Stimulated activated CD4-positive, alpha-beta T cell treated with anti-CD3 and anti-CD28 coated beads, Interleukin-4, amount 100 ng/mL, for 24 hours (primary cell): ENCODE measurements at regions not wholly inside any gene's neighbourhood (a gene's known extent, or its start where the extent isn't known, plus 50 kb on each side); places are given as distances from the start of the nearest gene placed in this dataset.

Experiments used
- DNase-seq: peaks from one replicate; pipeline ENCODE4 v3.0.0-alpha.2; 2020

DNA sequence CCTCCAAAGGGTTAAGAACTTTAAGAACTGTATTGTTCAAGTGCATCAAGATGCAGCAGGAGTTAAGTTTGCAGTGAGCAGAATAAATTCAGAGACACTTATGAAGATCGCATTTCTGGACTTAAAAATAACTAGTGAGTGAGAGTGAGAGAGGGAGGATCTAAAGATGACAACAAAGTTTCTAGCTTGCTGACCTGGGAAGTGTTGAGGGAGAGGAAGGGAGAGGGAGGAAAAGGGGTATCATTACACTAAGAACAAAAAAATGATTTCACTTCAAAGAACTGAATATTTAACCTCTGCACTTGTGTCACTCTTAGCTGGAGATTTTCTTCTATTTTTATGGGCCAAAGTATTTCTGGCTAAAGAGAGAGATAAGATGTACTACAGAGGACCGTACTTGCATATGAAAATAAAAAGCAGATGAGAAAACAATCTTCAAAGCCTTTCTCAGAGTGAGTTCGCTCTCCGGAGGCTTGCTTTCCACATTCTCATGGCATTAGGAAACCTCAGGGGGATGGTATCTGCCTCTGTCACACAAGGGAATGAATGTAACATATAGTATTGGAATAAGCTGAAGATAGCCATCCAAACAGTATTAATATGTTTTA, 91.4 kb upstream of the TJP1 start:
- DNase-seq, result no peak

DNA sequence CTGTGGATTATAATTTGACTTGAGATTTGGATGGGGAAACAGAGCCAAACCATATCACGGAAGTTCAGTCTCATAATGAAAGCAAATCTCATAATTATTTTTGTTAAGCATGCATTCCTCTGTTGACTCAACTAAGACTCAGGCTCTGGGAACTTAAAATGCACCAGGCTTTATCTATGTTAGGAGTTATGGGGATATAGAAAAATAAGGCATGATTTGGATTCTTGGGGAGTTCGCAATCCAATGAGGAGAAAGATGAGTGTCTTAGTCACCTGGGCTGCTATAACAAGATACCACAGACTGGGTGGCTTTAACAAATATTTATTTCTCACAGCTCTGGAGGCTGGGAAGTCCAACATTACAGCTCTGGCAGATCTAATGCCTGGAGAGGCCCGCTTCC, 89.4 kb upstream of the TJP1 start:
- no peak for DNase-seq

DNA sequence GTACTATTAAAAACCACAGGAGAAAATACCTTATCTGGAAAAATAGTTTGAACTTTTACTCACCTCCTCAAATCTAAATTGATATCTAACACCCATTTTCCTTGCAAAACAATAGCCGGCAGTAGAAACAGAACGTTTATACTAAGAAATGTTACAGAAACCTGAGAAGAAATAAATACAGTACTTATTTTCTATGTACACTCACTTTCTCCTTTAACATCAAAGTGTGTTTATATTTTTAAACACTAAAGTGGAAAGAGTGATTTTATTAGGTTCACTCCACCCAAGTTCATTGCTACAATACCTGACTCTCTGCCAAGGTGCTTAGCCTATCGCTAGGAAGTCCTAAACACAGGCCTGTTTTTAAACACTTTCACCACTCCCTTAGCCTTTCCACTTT, 87.8 kb upstream of the TJP1 start:
- DNase-seq, result no peak

DNA sequence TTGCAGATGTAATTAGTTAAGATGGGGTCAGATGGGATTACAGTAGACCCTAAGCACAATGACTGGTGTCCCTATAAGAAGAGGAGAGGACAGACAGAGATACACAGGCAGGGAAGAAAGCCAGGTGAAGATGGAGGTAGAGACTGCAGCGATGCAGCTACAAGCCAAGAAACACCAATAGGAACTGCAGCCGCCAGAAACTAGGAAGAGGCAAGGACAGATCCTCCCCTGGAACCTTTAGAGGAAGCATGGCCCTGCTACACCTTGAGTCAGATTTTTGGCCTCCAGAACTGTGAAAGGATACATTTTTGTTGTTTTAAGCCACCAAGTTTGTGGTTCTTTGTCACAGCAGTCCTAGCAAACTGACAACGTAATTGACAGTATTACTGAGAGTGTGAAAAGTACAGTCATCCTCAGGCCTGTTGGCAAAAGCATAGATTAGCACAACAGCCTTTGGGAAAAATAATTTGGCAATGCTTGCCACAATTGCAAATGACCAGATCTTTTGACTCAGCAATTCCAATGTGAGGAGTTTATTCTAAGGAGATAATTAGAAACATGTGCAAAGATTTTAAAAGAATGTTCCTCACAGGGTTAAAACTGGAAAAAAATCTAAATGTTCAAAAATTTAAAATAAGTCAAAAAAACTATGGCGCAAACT, 82.6 kb upstream of the TJP1 start:
- DNase-seq, result no peak

DNA sequence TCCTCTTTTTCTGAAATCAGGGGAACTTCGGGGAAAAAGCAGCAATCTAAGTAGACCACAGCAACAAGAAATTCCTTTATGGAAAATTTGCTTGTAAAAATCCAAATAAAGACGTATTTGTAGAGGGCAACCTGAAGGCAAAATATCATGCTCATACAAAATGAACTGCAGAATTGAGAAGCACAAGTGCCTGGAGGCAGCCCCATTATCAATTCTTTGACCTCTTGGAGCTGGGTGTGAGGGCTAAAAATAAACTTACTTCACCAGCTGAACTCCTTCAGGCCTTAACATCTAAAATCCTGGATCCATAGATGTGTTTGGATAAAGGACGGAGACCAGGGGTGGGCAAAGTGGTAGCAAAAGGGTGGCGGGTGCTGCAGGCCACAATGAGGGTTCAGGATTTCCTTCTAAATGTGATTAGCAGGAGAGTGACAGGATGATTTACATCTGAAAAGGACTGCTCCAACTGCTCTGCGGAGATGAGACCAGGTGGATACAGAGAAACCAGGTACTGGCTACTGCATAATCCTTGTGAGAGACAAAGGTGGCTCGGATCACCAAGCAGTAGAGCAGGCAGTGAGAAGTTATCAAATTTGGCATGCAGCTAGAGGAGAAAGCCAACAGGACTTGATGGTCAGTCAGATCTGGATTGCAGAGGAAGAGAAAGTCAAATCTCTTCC, 81.7 kb upstream of the TJP1 start:
- no peak for DNase-seq

DNA sequence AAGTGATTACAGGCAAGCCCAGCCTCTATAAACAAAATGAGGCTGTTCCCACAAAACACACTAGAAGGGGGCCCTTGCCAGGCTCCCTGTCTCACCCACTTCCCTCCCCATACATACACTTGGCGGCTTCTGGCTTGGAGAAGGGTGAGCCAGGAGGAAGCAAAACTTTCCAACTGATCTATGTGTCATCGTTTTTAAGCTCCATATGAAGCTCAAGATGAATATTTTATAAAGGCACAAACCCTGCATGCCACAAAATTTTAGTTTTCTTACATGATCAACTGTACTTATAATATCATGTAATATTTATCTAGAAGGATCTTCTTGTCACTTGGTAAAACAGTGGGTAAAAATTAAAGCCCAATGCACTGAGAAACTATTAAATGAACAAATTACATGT, 80.8 kb upstream of the TJP1 start:
- DNase-seq, result no peak

DNA sequence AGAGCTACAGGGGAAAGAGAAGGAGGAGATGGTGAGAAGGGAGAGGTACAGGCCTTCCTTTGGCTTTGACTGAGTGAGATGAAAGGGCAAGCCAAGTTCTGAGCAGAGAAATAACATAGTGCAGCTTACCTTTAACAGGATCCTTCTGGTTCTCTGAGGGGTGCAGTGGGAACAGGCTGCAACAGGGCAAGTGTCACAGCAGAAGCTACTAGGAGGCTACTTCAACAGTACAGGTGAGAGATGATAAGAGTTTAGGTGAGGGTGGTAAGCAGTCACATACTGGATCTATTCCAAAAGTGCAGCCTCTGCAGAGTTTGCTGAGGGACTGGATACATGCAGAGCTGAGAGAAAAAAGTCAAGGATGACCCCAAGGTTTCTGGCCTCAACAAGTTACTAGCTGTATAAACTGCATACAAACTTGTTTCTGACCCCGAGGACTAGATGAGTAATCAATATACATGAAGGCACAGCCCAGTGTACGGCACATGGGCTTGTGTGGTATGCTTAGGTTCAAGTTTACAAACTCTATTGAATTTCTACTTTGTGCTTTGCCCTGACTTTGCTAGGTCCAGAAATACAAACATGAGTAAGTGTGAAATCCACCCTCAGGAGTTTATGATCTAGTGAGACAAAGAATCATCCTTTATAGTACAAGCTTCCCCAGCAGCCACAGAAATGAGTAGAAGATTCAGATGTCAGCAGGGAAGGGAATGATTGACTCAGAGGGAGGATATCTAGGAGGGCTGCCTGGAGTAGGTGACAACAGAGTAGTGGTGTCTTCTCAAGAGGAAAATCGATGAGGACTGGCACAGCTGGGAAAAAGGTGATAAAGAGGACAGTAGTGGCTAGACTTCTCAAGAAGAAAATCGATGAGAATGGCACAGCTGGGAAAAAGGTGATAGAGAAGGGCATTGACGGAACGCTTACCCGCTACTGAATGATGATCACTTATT, 78.2 kb upstream of the TJP1 start:
- DNase-seq, result no peak

DNA sequence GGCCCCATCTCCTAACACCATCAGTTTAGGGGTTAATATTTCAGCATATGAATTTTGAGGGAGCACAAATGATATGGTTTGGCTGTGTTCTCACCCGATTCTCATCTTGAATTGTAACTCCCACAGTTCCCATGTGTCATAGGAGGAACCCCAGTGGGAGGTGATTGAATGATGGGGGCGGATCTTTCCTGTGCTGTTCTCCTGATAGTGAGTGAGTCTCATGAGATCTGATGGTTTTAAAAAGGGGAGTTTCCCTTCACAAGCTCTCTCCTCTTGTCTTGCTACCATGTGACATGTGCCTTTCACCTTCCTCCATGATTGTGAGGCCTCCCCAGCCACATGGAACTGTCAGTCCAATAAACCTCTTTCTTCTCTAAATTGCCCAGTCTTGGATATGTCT, 73.8 kb upstream of the TJP1 start:
- no peak for DNase-seq

DNA sequence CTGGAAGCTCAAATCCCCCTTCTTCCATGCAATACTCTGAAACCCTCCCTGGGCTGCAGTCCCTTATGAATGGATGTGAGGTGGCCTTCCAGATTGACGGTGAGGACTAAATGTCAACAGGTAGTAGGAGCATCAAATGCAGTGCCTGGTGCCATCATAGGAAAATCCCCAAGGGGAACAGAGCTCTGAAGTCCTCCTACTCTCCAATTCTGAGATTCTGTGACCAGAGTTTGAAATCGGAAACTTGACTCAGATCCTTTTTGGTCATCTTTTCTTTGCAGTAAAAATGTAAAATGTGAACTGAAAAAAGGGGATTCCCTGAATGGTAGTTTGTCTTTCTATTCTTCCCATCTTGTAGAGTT, 68.8 kb upstream of the TJP1 start:
- DNase-seq, result no peak

DNA sequence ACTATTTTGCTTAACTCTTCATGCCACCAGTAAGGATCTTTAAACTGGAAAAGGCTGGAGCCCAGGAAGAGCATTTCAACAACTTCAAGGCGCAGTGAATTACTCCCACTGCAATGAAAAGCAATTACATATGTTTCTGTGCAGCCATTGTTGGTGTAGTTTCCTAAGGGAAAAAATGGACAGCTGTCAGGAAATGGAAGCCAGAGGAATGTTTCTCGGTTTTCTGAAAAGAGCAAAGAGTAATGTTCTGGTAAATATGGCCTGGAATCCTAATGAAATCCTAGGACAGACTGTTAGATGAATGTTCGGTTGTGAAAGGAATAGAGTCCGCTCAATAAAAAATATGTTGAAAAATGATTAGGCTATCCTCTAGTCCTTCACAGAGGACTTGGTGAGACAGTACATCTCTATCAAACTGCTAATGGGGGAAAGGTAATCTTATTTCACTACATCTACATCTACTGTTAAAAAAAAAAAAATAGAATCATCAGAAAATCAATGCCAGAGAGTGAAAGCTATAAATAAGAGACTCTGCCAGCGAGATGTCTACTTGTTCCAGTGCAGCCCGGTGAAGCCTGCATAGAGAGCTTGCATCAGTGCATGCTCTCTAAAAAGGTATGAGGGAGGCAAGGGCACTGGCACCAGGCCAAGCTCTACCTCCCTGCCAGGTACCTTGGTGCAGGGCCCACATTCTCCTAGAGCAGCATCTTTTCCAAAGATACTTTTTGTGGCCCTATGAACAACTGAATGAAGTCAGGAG, 68.2 kb upstream of the TJP1 start:
- DNase-seq, result no peak

DNA sequence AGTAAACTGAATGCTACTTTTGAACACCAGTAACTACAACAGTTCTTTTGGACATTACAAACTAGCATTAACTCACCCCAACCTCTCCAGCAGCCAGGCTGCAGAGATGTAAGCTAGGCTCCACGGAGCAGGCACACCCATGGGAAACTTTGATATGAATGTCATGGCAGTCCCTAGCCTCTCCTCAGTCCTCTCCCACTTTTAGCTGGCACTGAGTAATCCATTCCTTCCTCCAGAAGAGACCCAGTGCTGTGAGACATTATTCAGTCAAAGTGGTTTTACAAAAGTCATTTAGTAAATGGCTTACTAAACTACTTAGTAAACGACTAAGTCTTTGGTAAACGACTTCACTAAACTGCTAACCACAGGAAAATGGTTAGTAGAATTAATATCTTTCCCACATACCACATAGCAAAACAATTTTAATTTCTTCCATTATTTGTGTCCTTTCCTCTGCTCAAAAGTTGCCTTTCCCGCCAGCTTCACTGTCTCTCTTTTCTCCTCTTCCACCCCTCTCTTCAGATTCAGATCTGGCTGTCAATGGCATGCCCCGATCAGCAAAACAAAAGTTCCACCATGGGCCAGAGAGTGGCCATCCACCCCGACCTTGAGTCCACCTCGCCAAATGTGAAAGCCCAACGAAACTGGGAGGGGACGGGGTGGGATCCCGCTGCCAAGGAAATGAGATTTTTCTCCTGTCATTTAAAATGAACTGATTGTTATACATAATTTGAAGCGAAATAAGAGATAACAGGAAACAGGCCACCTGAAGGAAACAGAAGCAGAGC, 67.5 kb upstream of the TJP1 start:
- DNase-seq, result no peak

DNA sequence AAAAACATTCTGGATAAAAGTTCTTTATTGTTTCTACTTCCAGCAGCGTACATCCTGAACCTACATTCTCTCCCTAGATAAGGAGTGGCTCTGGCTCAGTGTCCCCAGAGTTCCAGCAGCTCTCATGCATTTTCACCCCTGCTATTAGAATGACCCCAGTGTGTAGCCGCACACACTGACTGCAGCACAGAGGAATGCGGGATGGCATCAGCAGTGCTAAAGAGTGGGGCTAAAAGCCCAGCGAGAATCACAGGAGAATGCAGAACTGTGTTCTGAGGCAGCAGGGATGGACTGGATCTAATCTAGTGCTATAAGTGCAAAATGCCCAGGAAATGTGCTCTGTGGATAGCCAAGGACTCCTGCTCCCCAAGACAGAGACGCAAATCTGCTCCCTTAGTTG, 66.4 kb upstream of the TJP1 start:
- no peak for DNase-seq

DNA sequence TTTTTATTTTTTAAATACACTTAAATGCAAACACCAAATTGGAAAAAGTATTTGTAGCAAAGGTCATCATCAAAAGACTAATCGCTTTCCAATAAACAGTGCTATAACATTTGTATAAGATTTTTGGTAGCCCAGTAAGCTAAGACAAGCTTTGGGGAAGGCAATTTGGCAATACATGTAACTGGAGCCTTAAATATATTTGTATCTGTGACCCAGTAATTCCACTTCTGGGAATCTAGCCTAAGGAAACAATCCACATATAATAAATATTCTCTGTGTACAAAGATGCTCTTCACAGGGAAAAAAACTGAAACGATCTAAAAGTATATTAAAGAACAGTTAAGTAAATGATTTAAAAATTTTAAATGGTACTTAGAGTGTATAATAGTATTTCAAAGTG, 65.5 kb upstream of the TJP1 start:
- DNase-seq, result no peak

DNA sequence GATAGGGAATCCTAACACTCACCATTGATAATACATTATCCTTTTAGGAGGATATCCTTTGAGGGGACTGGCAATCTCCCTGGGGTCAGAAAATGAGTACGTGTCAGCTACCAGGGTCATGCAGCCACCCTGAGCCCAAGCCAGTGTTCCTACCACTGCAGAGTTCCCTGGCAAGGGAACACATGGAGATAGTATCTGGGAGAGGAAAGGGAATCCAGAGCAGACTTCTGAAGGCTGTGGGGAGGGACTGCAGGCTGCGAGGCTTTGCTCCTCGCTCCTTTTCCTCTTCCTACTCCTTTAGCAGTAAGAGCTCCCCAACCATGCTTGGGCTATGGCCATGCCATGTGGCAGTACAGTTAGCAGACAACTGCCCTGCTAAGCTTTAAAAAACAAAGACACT, 62.9 kb upstream of the TJP1 start:
- DNase-seq, result no peak

DNA sequence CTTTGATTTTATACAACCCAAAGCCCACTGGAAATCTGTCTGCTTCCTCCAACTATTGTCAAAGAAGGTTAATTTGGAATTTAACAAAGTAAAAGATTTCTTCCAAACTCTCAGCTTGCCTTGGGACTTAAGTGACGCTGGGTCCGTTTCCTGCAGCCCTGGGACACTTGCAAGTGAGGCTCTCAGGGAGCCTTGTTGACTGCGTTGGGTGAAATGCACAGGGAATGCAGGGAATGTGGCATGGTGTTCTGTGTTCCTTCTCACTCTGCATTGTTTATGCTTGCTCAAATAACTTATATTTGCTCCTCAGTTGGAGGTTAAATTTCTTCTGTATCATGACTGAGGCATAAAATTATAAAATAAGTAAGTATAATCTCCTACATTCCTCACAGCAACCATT, 60.9 kb upstream of the TJP1 start:
- no peak for DNase-seq

DNA sequence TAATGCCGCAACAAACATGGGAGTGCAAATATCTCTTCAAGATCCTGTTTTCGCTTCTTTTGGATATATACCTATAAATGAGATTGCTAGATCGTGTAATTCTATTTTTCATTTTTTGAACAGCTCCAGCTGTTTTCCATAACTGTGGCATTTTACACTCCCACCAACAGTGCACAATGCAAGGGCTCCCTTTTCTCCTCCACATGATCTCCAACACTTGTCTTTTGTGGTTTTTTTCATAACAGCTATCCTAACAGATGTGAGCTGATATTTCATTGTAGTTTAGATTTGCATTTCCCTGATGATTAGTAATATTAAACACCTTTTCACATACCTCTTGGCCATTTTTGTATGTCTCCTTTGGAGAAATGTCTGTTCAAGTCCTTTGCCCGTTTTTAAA, 58.6 kb upstream of the TJP1 start:
- no peak for DNase-seq

DNA sequence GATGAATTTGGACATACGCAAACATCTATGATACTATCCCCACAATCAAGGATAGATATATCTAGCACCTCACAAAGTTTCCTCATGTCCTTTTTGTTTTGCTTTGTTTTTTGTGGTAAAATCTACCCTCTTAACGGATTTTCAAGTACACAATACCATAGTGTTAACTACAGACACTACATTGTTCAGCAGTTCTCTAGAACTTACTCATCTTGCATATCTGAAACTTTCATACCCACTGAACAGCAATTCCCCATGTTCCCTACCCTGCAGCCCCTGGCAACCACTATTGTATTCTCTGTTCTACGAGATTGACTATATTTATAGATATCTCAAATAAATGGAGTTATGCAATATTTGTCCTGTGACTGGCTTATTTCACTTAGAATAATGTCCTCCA, 58.1 kb upstream of the TJP1 start:
- no peak for DNase-seq

DNA sequence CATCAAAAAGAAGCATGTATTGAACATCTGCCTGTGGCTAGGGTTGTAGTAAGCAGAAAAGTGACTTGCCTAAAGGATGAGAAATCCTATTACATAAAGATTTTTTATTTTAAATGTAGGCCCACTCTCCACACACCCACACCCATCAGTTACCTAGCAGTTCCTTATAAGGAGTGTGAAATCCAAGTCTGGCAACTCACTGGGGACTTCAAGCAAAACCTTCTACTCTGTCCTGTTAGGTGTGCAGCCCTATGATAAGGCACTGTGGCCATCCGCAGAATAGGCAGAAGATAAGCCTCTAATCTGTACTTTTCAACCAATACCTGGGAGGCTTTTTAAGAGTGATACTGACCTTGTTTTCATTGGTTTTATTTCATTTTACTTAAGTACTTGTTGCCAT, 52.7 kb upstream of the TJP1 start:
- no peak for DNase-seq

DNA sequence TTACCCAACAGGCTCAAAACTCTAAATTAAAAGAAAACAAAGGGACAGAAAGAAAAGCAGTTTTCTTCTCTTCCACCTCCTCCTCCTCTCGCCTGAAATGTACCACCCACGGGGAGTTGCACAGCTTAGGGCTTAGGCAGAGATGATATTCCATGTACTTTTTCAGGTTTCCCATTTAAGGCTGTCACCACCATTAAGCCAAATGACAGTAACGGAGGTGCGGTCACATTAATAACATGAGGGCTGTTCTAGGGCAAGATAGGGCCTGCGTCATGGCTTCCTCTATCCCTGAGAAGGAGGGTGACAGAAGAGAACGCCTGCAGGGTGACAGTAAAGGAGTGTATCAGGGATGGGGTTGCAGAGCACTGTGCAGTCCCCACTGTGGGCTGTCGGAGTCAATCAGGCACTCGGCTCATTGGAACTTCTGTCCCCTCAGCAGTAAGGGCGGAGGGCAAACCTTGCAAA, 51.7 kb upstream of the TJP1 start:
- no peak for DNase-seq

DNA sequence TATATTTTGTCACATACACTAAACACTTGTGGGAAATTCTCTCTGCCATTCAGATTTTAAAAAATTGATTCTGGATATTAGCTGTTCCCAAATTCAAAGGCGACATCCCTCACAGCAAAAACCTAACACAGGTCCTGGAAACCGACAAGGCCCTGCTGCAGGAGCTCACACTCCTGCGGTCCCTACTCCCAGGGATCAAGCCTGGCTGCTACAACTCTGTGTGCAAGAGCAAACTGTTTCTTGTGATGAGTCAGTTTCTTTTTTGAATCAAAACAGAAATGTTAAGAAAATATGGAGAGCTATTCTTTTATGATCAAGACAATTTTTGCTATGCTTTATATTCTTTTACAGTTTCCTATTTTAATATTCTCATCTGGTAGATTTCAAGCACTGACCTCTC, 51.0 kb upstream of the TJP1 start:
- no peak for DNase-seq

DNA sequence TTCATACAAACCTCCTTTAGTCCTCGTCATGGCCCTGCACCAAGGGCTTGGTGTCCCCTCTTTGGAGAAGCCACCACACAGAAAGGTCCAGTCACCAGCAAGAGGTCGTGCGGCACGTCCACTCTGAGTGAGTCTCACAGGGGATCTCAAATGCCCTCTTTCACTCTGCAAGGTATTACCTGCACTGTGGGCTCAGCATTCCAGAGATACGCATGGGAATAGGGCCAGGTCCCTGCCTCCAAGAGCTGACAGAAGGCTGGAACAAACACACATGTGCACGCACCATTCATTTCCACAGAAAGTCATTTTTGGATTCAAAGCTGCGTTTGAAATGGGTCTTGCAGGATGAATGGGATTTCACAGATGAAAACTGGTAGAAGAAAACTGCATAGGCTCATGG, 50.4 kb upstream of the TJP1 start:
- DNase-seq, result no peak
